GM06990 (cell line): ENCODE measurements at regions not wholly inside any gene's neighbourhood (a gene's known extent, or its start where the extent isn't known, plus 50 kb on each side); places are given as distances from the start of the nearest gene placed in this dataset.

ENCODE experiments used
- DNase-seq: peaks from one replicate; pipeline ENCODE4 v3.0.0-alpha.2; 2011; ENCODE audit not compliant: insufficient read length; ENCODE audit errors: extremely low read depth
- H3K27me3 ChIP-seq: replicated peaks from 2 replicates; pipeline ENCODE4 v1.6.0; 2011; ENCODE audit warnings: low read length; ENCODE audit not compliant: control insufficient read depth, insufficient read depth
- H3K36me3 ChIP-seq: 2 replicates; pipeline ENCODE4 v1.5.1; 2011; ENCODE audit warnings: low read length; ENCODE audit not compliant: control insufficient read depth, insufficient read depth
- H3K4me3 ChIP-seq: replicated peaks from 2 replicates; pipeline ENCODE4 v1.5.1; 2011; ENCODE audit warnings: low read depth, mild to moderate bottlenecking, control low read depth, low read length
- TF ChIP-seq, protein P1 (sequence below): IDR thresholded peaks from 2 replicates; pipeline ENCODE4 v1.5.1; 2011; ENCODE audit warnings: low read length, control low read depth, mild to moderate bottlenecking, inconsistent platforms; ENCODE audit not compliant: insufficient read depth, poor library complexity, severe bottlenecking

GRCh38 chr2:58913082-58913726 is 672.1 kb upstream of the FANCL start:
- TF ChIP-seq, protein P1, sequence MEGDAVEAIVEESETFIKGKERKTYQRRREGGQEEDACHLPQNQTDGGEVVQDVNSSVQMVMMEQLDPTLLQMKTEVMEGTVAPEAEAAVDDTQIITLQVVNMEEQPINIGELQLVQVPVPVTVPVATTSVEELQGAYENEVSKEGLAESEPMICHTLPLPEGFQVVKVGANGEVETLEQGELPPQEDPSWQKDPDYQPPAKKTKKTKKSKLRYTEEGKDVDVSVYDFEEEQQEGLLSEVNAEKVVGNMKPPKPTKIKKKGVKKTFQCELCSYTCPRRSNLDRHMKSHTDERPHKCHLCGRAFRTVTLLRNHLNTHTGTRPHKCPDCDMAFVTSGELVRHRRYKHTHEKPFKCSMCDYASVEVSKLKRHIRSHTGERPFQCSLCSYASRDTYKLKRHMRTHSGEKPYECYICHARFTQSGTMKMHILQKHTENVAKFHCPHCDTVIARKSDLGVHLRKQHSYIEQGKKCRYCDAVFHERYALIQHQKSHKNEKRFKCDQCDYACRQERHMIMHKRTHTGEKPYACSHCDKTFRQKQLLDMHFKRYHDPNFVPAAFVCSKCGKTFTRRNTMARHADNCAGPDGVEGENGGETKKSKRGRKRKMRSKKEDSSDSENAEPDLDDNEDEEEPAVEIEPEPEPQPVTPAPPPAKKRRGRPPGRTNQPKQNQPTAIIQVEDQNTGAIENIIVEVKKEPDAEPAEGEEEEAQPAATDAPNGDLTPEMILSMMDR, result no peak
- no peaks in the 10 kb centered on the region; the same call in 1 of the 2 replicates for H3K27me3 ChIP-seq
- no peak for DNase-seq
- H3K4me3 ChIP-seq, result no peak overlapping the region
- no peaks in the 10 kb centered on the region for H3K36me3 ChIP-seq

- H3K4me3 ChIP-seq, result no peak overlapping the region
- DNase-seq, result no peak
- TF ChIP-seq, protein P1, result no peak
- H3K36me3 ChIP-seq, result no peaks in the 10 kb centered on the region
- H3K27me3 ChIP-seq, result no peaks in the 10 kb centered on the region; the same call in 1 of the 2 replicates
Observed at GRCh38 chr2:58911877-58912276, 670.8 kb upstream of the FANCL start.

DNA sequence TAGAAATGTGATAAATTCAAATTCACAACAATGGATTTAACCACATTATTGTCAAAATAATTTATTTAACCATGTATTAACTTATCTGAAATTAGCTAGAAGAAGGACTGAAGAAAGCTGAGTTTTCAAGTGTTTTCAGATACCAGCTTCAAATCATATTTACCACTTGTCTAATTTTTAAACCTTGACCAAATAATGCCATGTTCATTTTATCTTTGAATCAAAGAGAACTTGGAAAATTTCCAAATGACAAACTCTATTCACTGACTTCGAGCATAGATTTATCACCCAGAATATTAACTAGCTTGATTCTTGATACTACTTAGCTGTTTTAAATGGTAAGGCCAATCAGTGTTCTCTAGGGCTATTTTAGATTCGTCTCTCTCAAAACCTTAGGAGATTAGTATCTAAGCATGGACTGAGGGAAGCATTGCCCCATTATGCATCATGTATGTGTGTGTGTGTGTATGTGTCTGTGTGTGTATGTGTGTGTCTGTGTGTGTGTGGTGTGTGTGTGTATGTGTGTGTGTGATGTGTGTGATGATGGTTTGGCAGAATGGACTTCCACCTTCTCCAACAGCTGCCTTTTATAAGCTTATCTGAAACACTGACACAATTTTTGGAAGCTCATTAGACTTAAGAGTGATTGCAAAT is 667.5 kb upstream of the FANCL start:
- TF ChIP-seq, protein P1, result no peak
- no peaks in the 10 kb centered on the region for H3K27me3 ChIP-seq
- H3K4me3 ChIP-seq, result no peak overlapping the region
- H3K36me3 ChIP-seq, result no peaks in the 10 kb centered on the region
- no peak for DNase-seq

DNA sequence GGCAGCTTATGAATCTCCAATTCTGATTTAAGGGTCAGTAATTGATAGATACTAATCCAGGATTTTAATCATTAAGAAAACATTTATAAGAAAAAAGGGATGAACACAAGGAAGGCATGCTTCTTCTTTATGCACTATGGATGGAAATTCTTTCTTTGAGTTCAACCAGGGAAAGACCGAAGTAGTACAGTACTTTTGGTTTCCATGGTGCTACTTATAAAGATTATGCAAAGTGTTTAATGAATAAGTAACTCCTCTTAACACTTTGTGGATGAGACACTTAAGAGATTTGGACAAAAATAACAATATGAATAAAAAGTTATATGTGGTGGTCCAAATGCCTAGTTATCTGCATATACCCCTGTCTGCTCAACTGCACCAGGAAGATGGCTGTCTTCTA is 666.5 kb upstream of the FANCL start:
- no peak for DNase-seq
- no peaks in the 10 kb centered on the region for H3K27me3 ChIP-seq
- no peaks in the 10 kb centered on the region for H3K36me3 ChIP-seq
- TF ChIP-seq, protein P1, result no peak
- H3K4me3 ChIP-seq, result no peak overlapping the region

GRCh38 chr2:58906081-58906645 is 665.0 kb upstream of the FANCL start:
- Histone ChIP-seq H3K36me3 (no peaks in the 10 kb centered on the region), H3K27me3 (no peaks in the 10 kb centered on the region), H3K4me3 (no peak overlapping the region)
- TF ChIP-seq, protein P1, result no peak
- DNase-seq, result no peak
